SK-N-MC (cell line): ENCODE measurements at regions not wholly inside any gene's neighbourhood (a gene's known extent, or its start where the extent isn't known, plus 50 kb on each side); places are given as distances from the start of the nearest gene placed in this dataset.

Source experiments
- EZH2 ChIP-seq: fragments of 200-600 bp; sonication (generic); IDR thresholded peaks from one replicate; pipeline ENCODE4 v1.6.1; 2017; ENCODE audit warnings: antibody characterized with exemption
- POLR2AphosphoS5 ChIP-seq: IDR thresholded peaks from 2 replicates; pipeline ENCODE4 v1.6.1; 2012; ENCODE audit warnings: mild to moderate bottlenecking, low read depth, low read length, borderline replicate concordance

GRCh38 chr15:62619526-62619925 is 423.0 kb upstream of the TPM1 start:
- no peak for TF ChIP-seq EZH2
- TF ChIP-seq POLR2AphosphoS5 = no peak
